Naive thymus-derived CD8-positive, alpha-beta T cell (primary cell): ENCODE measurements at regions not wholly inside any gene's neighbourhood (a gene's known extent, or its start where the extent isn't known, plus 50 kb on each side); places are given as distances from the start of the nearest gene placed in this dataset.

Experiments
- ATAC-seq, 2 donors: fragments of 150-1000 bp; cut with Tn5 transposase in 1 of 2; sonication (Bioruptor Pico), chemical (Tn5 transposase) in 1 of 2; 1 replicate in 1 of 2; 2 replicates in 1 of 2; pipeline ENCODE4 v1.10.0; 2021; ENCODE audit warnings: mild to moderate bottlenecking in 2 of 2, moderate library complexity in 2 of 2
- POLR2A ChIA-PET: fragments of 350-600 bp; sonication (Branson Sonifier 250); formaldehyde crosslinking; loops from one replicate; lab custom pipeline; 2021; ENCODE audit warnings: antibody characterized with exemption; lab: Charles Lee
- DNase-seq, 10 donors: peaks; one replicate each; pipeline versions ENCODE4 v3.0.0 to v3.0.0-alpha.2; 2020 to 2022
- H3K27ac Mint-ChIP-seq, 10 donors: one replicate each; pipeline ENCODE4 v1.8.0; 2020 to 2022; ENCODE audit warnings: mild to moderate bottlenecking in 10 of 10, mixed read lengths in 10 of 10, moderate library complexity in 4 of 10, inconsistent platforms in 1 of 10
- H3K27me3 Mint-ChIP-seq, 5 donors: one replicate each; pipeline ENCODE4 v1.8.0; 2021 to 2022; ENCODE audit warnings: mixed read lengths in 5 of 5
- H3K36me3 Mint-ChIP-seq, 3 donors: one replicate each; pipeline ENCODE4 v1.8.0; 2020 to 2022; ENCODE audit warnings: mixed read lengths in 3 of 3, mild to moderate bottlenecking in 2 of 3, inconsistent platforms in 1 of 3
- H3K4me1 Mint-ChIP-seq, 4 donors: one replicate each; pipeline ENCODE4 v1.8.0; 2021 to 2022; ENCODE audit warnings: mixed read lengths in 4 of 4
- H3K4me3 Mint-ChIP-seq, 10 donors: one replicate each; pipeline ENCODE4 v1.8.0; 2020 to 2022; ENCODE audit warnings: mild to moderate bottlenecking in 10 of 10, mixed read lengths in 10 of 10, moderate library complexity in 6 of 10, inconsistent platforms in 1 of 10
- H3K9me3 Mint-ChIP-seq, 9 donors: one replicate each; pipeline ENCODE4 v1.8.0; 2020 to 2022; ENCODE audit warnings: mixed read lengths in 9 of 9, mild to moderate bottlenecking in 3 of 9, inconsistent platforms in 1 of 9, moderate library complexity in 1 of 9

DNA sequence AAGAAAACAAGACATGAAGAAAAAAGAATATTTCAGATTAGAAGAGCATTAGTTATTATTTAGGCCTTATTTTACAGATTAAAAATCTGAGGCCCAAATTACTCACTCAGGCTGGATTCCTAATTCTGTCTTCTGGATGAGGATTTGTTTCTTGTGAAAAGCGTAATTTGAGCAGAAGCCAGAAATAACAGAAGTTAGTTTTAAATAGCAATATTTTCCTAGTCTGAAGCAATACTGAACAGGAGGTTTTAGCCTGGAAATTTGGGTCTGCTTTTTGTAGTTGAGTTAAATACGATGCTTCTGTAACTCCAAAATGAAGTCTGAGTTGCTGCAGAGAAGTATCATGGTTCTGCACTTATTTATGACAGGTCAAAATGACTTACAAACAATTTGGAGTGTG lies 124.9 kb downstream of the RTL3 start:
- Mint-ChIP-seq H3K4me3 (no peak overlapping the region), H3K27me3 (peaks cover 0 to 2% (median 0%) of the 10 kb centered on the region in 5 donors), H3K27ac (peak overlapping the region in 2 of 10 donors; percentile 23 to 84), H3K9me3 (no peaks in the 10 kb centered on the region), H3K36me3 (no peaks in the 10 kb centered on the region), H3K4me1 (peaks cover 0 to 6% (median under 1%) of the 10 kb centered on the region in 4 donors)
- POLR2A ChIA-PET: no interaction called here
- no peak for DNase-seq
- no peak for ATAC-seq

DNA sequence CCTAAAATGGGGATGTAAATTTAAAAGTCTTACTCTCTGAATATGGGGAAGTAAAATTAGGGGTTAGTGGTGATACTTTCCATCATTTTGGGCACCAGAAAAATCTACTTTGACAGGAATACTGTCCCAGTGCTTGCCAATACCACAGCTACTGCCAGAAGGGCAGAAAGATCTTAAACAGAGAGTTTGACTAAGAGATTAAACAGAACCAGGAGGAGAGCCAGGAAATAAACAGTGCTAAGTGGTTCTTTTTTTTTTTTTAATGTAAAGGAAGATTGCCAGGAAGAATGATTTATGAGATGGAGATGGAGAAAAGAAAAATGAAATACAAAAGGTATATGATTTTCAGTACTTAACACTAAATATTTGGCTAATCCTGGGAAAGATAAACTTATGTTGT lies 126.8 kb downstream of the RTL3 start:
- Mint-ChIP-seq H3K9me3 (no peaks in the 10 kb centered on the region), H3K27me3 (peaks cover 0 to 2% (median 0%) of the 10 kb centered on the region in 5 donors), H3K4me1 (peaks cover 0 to 6% (median under 1%) of the 10 kb centered on the region in 4 donors), H3K36me3 (no peaks in the 10 kb centered on the region), H3K4me3 (no peak overlapping the region), H3K27ac (no peak overlapping the region)
- POLR2A ChIA-PET: no interaction called here
- DNase-seq: no peak
- no peak for ATAC-seq

DNA sequence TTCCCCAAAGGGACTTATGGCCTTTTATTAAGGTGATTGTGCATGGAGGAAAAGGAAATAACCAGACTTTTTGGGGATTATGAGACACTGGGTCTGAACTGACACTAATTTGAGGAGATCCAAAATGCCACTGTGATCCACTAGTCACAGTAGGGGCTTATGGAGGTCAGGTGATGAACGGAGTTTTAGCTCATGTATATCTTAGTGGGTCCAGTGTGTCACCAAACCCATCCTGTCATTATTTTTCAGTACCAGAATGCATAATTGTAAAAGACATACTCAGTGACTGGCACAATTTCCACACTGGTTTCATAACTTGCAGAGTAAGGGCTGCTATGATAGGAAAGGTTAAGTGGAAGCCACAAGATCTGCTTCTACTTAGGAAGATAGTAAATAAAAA lies 131.3 kb downstream of the RTL3 start:
- H3K4me3 Mint-ChIP-seq: no peak overlapping the region
- POLR2A ChIA-PET: no interaction called here
- no peaks in the 10 kb centered on the region for H3K27me3 Mint-ChIP-seq
- peaks cover 0 to 5% (median under 1%) of the 10 kb centered on the region in 4 donors for H3K4me1 Mint-ChIP-seq
- no peaks in the 10 kb centered on the region for H3K36me3 Mint-ChIP-seq
- no peak overlapping the region for H3K27ac Mint-ChIP-seq
- H3K9me3 Mint-ChIP-seq: no peaks in the 10 kb centered on the region
- ATAC-seq (no peak), DNase-seq (no peak)

DNA sequence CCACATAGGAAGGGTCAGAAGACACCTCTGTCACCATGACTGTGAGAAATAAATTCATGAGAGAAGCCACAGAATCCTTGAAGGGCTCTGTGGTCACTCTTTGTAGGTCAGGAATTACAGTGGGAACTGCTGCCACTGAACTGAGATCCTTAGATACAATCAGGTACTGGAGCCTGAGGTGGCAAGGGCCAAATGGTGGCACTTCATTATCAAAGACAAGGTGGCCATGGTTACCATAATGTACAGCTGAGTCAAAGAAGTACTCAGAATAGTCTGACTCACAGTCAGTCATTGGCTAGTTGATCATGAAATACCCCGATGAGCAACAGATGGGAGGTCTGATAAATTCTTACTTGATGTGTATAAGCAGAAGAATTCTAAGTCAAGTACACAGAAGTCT lies 131.9 kb downstream of the RTL3 start:
- peaks cover 0 to 5% (median under 1%) of the 10 kb centered on the region in 4 donors for H3K4me1 Mint-ChIP-seq
- H3K9me3 Mint-ChIP-seq: no peaks in the 10 kb centered on the region
- H3K4me3 Mint-ChIP-seq: no peak overlapping the region
- H3K36me3 Mint-ChIP-seq: no peaks in the 10 kb centered on the region
- POLR2A ChIA-PET: no interaction called here
- no peaks in the 10 kb centered on the region for H3K27me3 Mint-ChIP-seq
- DNase-seq: no peak
- no peak for ATAC-seq
- H3K27ac Mint-ChIP-seq: no peak overlapping the region

DNA sequence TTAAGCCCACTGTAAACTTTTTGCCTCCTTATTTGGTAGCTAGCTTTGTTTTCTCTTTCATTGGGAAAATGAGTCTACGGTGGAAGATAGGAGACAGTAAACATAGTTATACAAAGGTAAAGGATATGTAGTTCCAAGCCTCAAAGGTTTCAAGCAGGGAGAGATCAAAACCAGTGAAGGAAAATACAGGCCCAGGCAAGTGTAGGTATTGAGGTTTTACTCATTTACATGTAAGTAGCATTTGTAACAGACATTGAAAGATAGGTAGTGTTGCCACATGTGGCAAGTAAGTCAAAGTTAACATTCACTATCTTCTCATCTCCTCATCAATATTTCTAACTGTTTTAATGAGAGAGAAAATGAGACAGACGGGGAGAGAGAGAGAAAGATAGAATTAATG lies 136.5 kb downstream of the RTL3 start:
- no peaks in the 10 kb centered on the region for H3K36me3 Mint-ChIP-seq
- DNase-seq (no peak), ATAC-seq (no peak)
- no peak overlapping the region for H3K27ac Mint-ChIP-seq
- peaks cover 2 to 12% (median 5%) of the 10 kb centered on the region in 4 donors for H3K4me1 Mint-ChIP-seq
- H3K4me3 Mint-ChIP-seq: no peak overlapping the region
- POLR2A ChIA-PET: no interaction called here
- H3K27me3 Mint-ChIP-seq: no peaks in the 10 kb centered on the region
- no peaks in the 10 kb centered on the region for H3K9me3 Mint-ChIP-seq

DNA sequence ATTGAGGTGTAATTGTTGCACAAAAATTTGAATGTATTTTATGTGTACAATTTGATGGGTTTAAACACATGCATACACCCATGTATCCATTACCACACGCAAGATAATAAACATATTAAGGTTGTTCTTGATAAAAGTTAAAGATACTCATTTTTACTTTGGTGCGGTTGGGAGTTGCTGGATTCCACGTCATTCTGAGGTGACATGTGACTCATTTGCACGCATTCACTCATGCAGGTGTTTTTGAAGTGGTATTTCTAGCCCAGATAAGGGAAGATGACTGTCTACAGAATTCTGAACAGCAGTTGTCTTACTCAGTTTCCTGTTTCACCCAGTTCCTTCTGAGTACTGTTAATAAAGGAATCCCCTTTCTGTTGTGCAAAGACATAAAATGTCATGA lies 142.0 kb downstream of the RTL3 start:
- H3K36me3 Mint-ChIP-seq: no peaks in the 10 kb centered on the region
- ATAC-seq (peak; percentile 94 to 95), DNase-seq (peak in 9 of 10 donors; percentile 27 to 87 (median 60))
- POLR2A ChIA-PET: no interaction called here
- H3K27ac Mint-ChIP-seq: peak overlapping the region; percentile 70 to 95 (median 89)
- H3K27me3 Mint-ChIP-seq: no peaks in the 10 kb centered on the region
- H3K4me3 Mint-ChIP-seq: peak overlapping the region; percentile 4 to 72 (median 48)
- no peaks in the 10 kb centered on the region for H3K9me3 Mint-ChIP-seq
- H3K4me1 Mint-ChIP-seq: peaks cover 2 to 43% (median 25%) of the 10 kb centered on the region in 4 donors

DNA sequence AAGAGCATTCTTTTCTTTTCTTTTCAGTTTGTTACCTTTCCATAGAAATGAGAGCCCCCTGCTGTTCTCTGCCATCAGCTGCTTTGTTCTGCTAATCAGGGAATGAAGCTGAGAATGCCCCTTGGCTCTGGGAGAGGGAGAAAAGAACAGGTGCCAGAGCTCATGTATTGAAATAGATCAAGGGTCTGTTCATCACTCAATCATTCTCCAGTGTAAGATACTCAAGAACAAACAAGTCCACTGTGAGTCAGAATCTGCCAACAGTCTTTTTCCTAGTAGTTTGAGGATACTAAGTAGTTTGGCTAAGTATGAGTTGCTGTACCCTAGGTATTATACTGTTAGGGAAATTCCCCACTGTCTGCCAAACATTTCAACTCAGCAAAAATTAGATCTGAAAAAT lies 144.3 kb downstream of the RTL3 start:
- DNase-seq (no peak), ATAC-seq (peak; percentile 16 to 56)
- H3K27ac Mint-ChIP-seq: peak overlapping the region; percentile 14 to 95 (median 70)
- peaks cover 2 to 43% (median 25%) of the 10 kb centered on the region in 4 donors for H3K4me1 Mint-ChIP-seq
- H3K27me3 Mint-ChIP-seq: no peaks in the 10 kb centered on the region
- H3K9me3 Mint-ChIP-seq: peaks cover 0 to 9% (median 0%) of the 10 kb centered on the region in 9 donors
- peak overlapping the region in 1 of 10 donors; percentile 46 for H3K4me3 Mint-ChIP-seq
- no peaks in the 10 kb centered on the region for H3K36me3 Mint-ChIP-seq
- POLR2A ChIA-PET: no interaction called here

DNA sequence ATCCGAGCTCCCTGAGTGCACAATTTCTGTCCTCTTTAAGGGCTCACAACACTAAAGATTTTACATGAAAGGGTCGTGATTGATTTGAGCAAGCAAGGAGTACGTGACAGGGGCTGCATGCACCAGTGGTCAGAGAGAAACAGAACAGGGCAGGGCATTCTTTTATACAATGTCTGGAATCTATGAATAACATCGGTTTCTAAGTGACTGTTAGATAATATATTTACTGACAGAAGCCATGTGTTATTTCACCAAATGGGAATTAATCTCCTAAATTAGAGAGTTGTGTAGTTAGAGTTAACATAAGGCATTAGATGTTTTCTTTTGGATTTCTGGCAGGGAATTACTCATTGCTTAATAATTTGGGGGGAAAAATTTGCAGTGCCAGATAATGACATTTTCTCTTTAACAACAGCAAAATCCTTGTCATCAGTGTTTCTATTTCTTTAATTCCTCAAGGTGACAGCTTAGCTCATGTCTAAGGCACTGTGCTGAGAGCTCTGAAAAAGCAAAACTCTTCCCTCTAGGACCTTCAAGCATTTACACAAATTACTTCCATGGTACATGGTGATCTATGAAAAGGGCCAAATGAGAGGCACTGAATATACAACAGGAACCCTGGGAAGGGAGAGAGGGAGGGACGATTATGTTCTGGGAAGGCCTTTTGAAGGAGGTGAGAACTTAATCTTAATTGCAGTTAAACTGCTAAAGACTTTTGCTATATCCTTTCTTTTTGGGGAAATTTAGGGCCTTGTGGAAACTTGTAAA lies 145.0 kb downstream of the RTL3 start:
- DNase-seq (no peak), ATAC-seq (no peak)
- peaks cover 0 to 16% (median 2%) of the 10 kb centered on the region in 9 donors for H3K9me3 Mint-ChIP-seq
- H3K4me3 Mint-ChIP-seq: peak overlapping the region in 1 of 10 donors; percentile 33
- no peaks in the 10 kb centered on the region for H3K27me3 Mint-ChIP-seq
- H3K36me3 Mint-ChIP-seq: peaks cover 0 to 5% (median 1%) of the 10 kb centered on the region in 3 donors
- peaks cover 2 to 43% (median 25%) of the 10 kb centered on the region in 4 donors for H3K4me1 Mint-ChIP-seq
- H3K27ac Mint-ChIP-seq: peak overlapping the region in 9 of 10 donors; percentile 22 to 95 (median 65)
- POLR2A ChIA-PET: no interaction called here

DNA sequence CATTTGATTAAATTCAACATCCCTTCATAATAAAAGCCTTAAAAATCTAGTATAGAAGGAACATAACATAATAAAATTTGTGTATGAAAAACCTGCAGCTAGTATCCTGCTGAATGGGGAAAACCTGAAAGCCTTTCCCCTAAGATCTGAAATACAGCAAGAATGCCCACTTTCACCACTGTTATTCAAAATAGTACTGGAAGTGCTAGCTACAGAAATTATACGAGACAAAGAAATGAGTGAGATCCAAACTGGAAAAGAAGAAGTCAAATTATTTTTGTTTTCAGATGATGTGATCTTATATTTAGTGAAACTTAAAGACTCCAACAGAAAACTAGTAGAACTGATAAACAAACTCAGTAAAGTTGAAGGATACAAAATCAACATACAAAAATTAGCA lies 152.9 kb downstream of the RTL3 start:
- Mint-ChIP-seq H3K4me3 (no peak overlapping the region), H3K27me3 (no peaks in the 10 kb centered on the region), H3K36me3 (peaks cover 0 to 10% (median 4%) of the 10 kb centered on the region in 3 donors), H3K4me1 (no peaks in the 10 kb centered on the region), H3K27ac (no peak overlapping the region), H3K9me3 (peaks cover 0 to 26% (median 5%) of the 10 kb centered on the region in 9 donors)
- ATAC-seq (no peak), DNase-seq (no peak)
- POLR2A ChIA-PET: no interaction called here

DNA sequence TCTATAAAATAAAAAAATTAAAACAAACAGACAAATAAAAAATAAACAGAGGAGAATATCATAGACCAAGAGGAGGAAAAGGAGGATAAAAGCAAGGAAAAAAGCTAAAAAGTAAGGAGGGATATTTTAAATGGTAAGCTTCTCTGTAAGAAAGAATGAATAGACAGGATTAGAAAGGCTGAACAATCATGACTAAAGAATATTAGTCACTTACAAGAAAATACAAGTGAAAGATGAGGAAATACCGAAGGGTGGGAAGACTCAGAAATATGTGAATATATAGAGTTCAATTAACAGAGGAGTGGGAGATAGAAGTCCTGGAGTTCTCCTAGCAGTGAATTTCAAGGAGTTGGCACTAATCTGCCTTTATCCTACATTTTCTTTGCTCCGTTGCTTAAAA lies 162.6 kb downstream of the RTL3 start:
- H3K9me3 Mint-ChIP-seq: peaks cover 0 to 1% (median 0%) of the 10 kb centered on the region in 9 donors
- H3K4me3 Mint-ChIP-seq: no peak overlapping the region
- H3K27me3 Mint-ChIP-seq: peaks cover 0 to 6% (median 0%) of the 10 kb centered on the region in 5 donors
- no peaks in the 10 kb centered on the region for H3K36me3 Mint-ChIP-seq
- no peaks in the 10 kb centered on the region for H3K4me1 Mint-ChIP-seq
- ATAC-seq (no peak), DNase-seq (no peak)
- POLR2A ChIA-PET: no interaction called here
- H3K27ac Mint-ChIP-seq: no peak overlapping the region

DNA sequence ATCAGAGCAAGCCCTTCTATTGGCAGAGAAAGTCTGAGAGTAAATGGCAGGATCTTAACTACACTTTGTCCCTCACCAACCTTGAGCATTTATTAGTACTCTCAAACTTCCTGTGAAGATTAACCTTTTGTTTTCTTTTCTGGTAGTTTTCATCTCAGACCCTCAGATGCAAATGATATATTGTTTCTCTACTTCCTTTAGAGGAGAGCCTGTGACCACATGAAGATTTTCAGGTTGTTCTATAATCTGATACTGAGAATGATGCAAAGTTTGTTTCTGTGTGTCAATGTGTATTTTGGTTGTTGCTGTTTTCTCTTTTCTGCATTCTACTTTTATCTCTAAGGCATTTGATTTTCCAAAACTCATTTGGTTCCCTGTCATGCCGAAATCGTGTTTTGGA lies 165.8 kb upstream of the CYSLTR1 start:
- no peaks in the 10 kb centered on the region for H3K4me1 Mint-ChIP-seq

DNA sequence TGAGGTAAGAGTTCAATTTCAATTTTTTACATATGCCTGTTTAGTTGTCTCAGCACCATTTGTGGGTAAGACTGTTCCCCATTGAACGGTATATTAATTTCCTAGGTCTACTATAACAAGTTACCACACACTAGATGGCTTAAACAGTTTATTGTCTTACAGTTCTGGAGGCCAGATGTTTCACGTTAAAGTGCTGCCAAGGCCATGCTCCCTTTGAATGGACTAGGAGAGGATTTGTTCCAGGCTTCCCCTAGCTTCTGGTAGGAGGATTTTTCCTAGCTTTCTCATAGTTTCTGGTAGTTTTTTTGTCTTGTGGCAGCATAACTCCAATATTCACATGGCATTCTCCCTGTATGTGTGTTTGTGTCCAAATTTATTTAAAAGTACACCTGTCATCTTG lies 149.3 kb upstream of the CYSLTR1 start:
- DNase-seq: no peak
- Mint-ChIP-seq H3K27me3 (no peaks in the 10 kb centered on the region), H3K4me1 (no peaks in the 10 kb centered on the region), H3K9me3 (peaks cover 0 to 25% (median 6%) of the 10 kb centered on the region in 9 donors), H3K36me3 (peaks cover 0 to 9% (median 0%) of the 10 kb centered on the region in 3 donors), H3K4me3 (no peak overlapping the region), H3K27ac (no peak overlapping the region)
- POLR2A ChIA-PET: no interaction called here
- no peak for ATAC-seq

More for the DNA sequence above, 165.8 kb upstream of the CYSLTR1 start:
- Mint-ChIP-seq H3K4me3 (no peak overlapping the region), H3K9me3 (peaks cover 0 to 5% (median 0%) of the 10 kb centered on the region in 9 donors), H3K27ac (no peak overlapping the region), H3K36me3 (no peaks in the 10 kb centered on the region), H3K27me3 (peaks cover 0 to 6% (median 0%) of the 10 kb centered on the region in 5 donors)
- ATAC-seq: no peak
- POLR2A ChIA-PET: no interaction called here
- DNase-seq: no peak

DNA sequence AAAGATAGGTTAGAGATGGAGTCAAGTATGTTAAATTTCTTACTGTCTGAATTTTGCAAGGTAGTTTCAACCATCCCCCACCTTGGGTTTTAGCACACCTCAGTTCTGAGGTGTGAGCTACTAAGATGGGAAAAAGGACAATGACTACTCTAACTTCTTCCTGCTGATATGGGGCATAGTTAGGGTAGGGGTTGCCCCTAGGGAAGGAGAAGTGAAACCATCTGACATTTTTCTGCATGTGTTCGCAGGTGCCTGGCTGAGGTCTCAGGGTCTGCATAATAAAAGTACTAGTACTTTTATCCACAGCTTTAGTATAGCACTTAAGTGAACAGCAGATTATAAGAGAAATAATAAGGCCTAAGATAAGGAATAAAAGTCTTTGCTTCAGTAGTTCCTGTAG lies 129.5 kb upstream of the CYSLTR1 start:
- DNase-seq: no peak
- H3K36me3 Mint-ChIP-seq: peaks cover 0 to under 1% (median 0%) of the 10 kb centered on the region in 3 donors
- no peak for ATAC-seq
- POLR2A ChIA-PET: no interaction called here
- H3K4me3 Mint-ChIP-seq: no peak overlapping the region
- no peaks in the 10 kb centered on the region for H3K27me3 Mint-ChIP-seq
- H3K4me1 Mint-ChIP-seq: no peaks in the 10 kb centered on the region
- H3K9me3 Mint-ChIP-seq: peaks cover 0 to 38% (median 6%) of the 10 kb centered on the region in 9 donors
- no peak overlapping the region for H3K27ac Mint-ChIP-seq
